HCT116 (cell line): ENCODE measurements at regions not wholly inside any gene's neighbourhood (a gene's known extent, or its start where the extent isn't known, plus 50 kb on each side); places are given as distances from the start of the nearest gene placed in this dataset.

Experiments used
- ATAC-seq: fragments of 200-7000 bp; cut with Tn5 transposase; 2 replicates; pipeline ENCODE4 v1.9.1; 2020; ENCODE audit warnings: mild to moderate bottlenecking, moderate library complexity
- BruUV-seq: library from RNA; stranded (reverse); fragments of 400-500 nt; replicated peaks from 2 replicates; lab custom pipeline; 2021; lab: Mats Ljungman, UMichigan
- CTCF ChIA-PET: fragments of 300-600 bp; sonication (Branson Sonifier 250); formaldehyde crosslinking; loops from one replicate; lab custom pipeline; 2021; ENCODE audit warnings: antibody characterized with exemption; lab: Charles Lee
- POLR2A ChIA-PET: fragments of 300-600, 350-600 bp; sonication (Branson Sonifier 250); formaldehyde crosslinking; loops from one replicate; lab custom pipeline; 2021; ENCODE audit warnings: antibody characterized with exemption; lab: Charles Lee
- RAD21 ChIA-PET, 2 experiments: fragments of 300-600 bp; sonication (Branson Sonifier 250); formaldehyde crosslinking; loops; one replicate each; lab custom pipeline; 2023; ENCODE audit warnings: low total read pairs in 2 of 2; ENCODE audit not compliant: uncharacterized antibody in 2 of 2, unreplicated experiment in 2 of 2, low non-redundant PET in 1 of 2; lab: Charles Lee
- DNase-seq: peaks from one replicate; pipeline ENCODE4 v3.0.0-alpha.2; 2010; ENCODE audit warnings: low read depth, low spot score
- H2AFZ ChIP-seq: fragments of 200-600 bp; shearing (Covaris generic), sonication (generic); 2 replicates; pipeline ENCODE4 v1.6.1; 2017; ENCODE audit warnings: low read depth, mixed run types, mixed read lengths, antibody characterized with exemption, low read length; ENCODE audit not compliant: poor library complexity, severe bottlenecking
- H3K27ac ChIP-seq: 2 replicates; pipeline ENCODE4 v1.5.1; 2012; ENCODE audit warnings: low read depth, low read length
- H3K27me3 ChIP-seq: fragments of 200-600 bp; sonication (generic); 2 replicates; pipeline ENCODE4 v1.6.1; 2016; ENCODE audit warnings: mixed run types, low read length, mixed read lengths; ENCODE audit not compliant: insufficient read depth
- H3K36me3 ChIP-seq, 2 experiments: fragments of 200-500 bp in 1 of 2; fragments of 200-600 bp in 1 of 2; sonication (Bioruptor generic) in 1 of 2; sonication (generic) in 1 of 2; 2 replicates each; pipeline versions ENCODE4 v1.5.1 to v1.6.1; 2014 to 2016; ENCODE audit warnings: low read length in 2 of 2, inconsistent platforms in 1 of 2, mixed read lengths in 1 of 2, mixed run types in 1 of 2; ENCODE audit not compliant: insufficient read depth in 2 of 2, control insufficient read depth in 1 of 2
- H3K4me1 ChIP-seq, 2 experiments: fragments of 200-600 bp in 1 of 2; sonication (generic) in 1 of 2; 2 replicates each; pipeline versions ENCODE4 v1.5.1 to v1.6.1; 2012 to 2017; ENCODE audit warnings: low read length in 2 of 2, inconsistent platforms in 1 of 2, mild to moderate bottlenecking in 1 of 2, mixed read lengths in 1 of 2, mixed run types in 1 of 2, moderate library complexity in 1 of 2; ENCODE audit not compliant: insufficient read depth in 2 of 2, control insufficient read depth in 1 of 2
- H3K4me2 ChIP-seq: fragments of 200-600 bp; sonication (generic); 2 replicates; pipeline ENCODE4 v1.6.1; 2017; ENCODE audit warnings: mixed run types, low read length, mixed read lengths
- H3K4me3 ChIP-seq, 2 experiments: fragments of 200-600 bp in 1 of 2; sonication (generic) in 1 of 2; replicated peaks in 1 of 2; 2 replicates each; pipeline ENCODE4 v1.5.1; 2011 to 2016; ENCODE audit warnings: low read length in 2 of 2, control low read depth in 1 of 2, low read depth in 1 of 2, mild to moderate bottlenecking in 1 of 2, mixed read lengths in 1 of 2, mixed run types in 1 of 2
- H3K79me2 ChIP-seq: fragments of 200-600 bp; sonication (generic); 2 replicates; pipeline ENCODE4 v1.6.1; 2017; ENCODE audit warnings: mild to moderate bottlenecking, mixed run types, low read length, moderate library complexity, mixed read lengths; ENCODE audit not compliant: insufficient read depth
- H3K9ac ChIP-seq: fragments of 200-600 bp; sonication (generic); 2 replicates; pipeline ENCODE4 v1.6.1; 2016; ENCODE audit warnings: low read length, mixed read lengths
- H3K9me2 ChIP-seq: fragments of 200-600 bp; sonication (generic), shearing (Covaris generic); 2 replicates; pipeline ENCODE4 v1.6.1; 2017; ENCODE audit warnings: mixed run types, mild to moderate bottlenecking, moderate library complexity; ENCODE audit not compliant: insufficient read depth
- H3K9me3 ChIP-seq, 2 experiments: fragments of 200-500 bp in 1 of 2; fragments of 200-600 bp in 1 of 2; sonication (Bioruptor generic) in 1 of 2; sonication (generic) in 1 of 2; 2 replicates each; pipeline ENCODE4 v1.6.1; 2014 to 2017; ENCODE audit warnings: low read length in 2 of 2, mixed read lengths in 2 of 2, inconsistent platforms in 1 of 2, low read depth in 1 of 2, mild to moderate bottlenecking in 1 of 2, mixed run types in 1 of 2, moderate library complexity in 1 of 2; ENCODE audit not compliant: control insufficient read depth in 1 of 2, insufficient read depth in 1 of 2
- H4K20me1 ChIP-seq: fragments of 200-600 bp; sonication (generic), shearing (Covaris generic); 2 replicates; pipeline ENCODE4 v1.6.1; 2017; ENCODE audit warnings: mixed run types, mild to moderate bottlenecking, moderate library complexity; ENCODE audit not compliant: insufficient read depth
- CBX3 ChIP-seq: IDR thresholded peaks from 2 replicates; pipeline ENCODE4 v1.6.1; 2012; ENCODE audit warnings: low read depth
- CEBPB ChIP-seq: IDR thresholded peaks from 2 replicates; pipeline ENCODE4 v1.6.1; 2012; ENCODE audit warnings: low read depth
- EGR1 ChIP-seq: IDR thresholded peaks from 2 replicates; pipeline ENCODE4 v1.6.1; 2012; ENCODE audit warnings: low read depth
- ELF1 ChIP-seq: IDR thresholded peaks from 2 replicates; pipeline ENCODE4 v1.6.1; 2012; ENCODE audit warnings: low read depth, borderline replicate concordance
- EZH2 ChIP-seq: fragments of 200-600 bp; sonication (generic); IDR thresholded peaks from 2 replicates; pipeline ENCODE4 v1.6.1; 2017; ENCODE audit warnings: antibody characterized with exemption, mixed run types
- EZH2phosphoT487 ChIP-seq: fragments of 200-600 bp; IDR thresholded peaks from 2 replicates; pipeline ENCODE4 v1.6.1; 2018; ENCODE audit warnings: antibody characterized with exemption, borderline replicate concordance
- FOSL1 ChIP-seq: IDR thresholded peaks from 2 replicates; pipeline ENCODE4 v1.6.1; 2012; ENCODE audit warnings: low read depth
- POLR2A ChIP-seq: IDR thresholded peaks from 2 replicates; pipeline ENCODE4 v1.7.0; 2011; ENCODE audit warnings: borderline replicate concordance; ENCODE audit not compliant: insufficient read depth, insufficient read length; ENCODE audit errors: extremely low read depth
- RAD21 ChIP-seq: IDR thresholded peaks from 2 replicates; pipeline ENCODE4 v1.6.1; 2012; ENCODE audit warnings: low read depth, mild to moderate bottlenecking
- SIN3A ChIP-seq: IDR thresholded peaks from 2 replicates; pipeline ENCODE4 v1.6.1; 2012; ENCODE audit warnings: low read depth
- SP1 ChIP-seq: IDR thresholded peaks from 2 replicates; pipeline ENCODE4 v1.6.1; 2012; ENCODE audit warnings: low read depth
- YY1 ChIP-seq: IDR thresholded peaks from 2 replicates; pipeline ENCODE4 v1.6.1; 2011; ENCODE audit warnings: low read length, low read depth, moderate library complexity, mild to moderate bottlenecking; ENCODE audit not compliant: insufficient replicate concordance; ENCODE audit errors: extremely low read depth
- ZFX ChIP-seq: fragments of 450-650 bp; IDR thresholded peaks from 2 replicates; pipeline ENCODE4 v1.6.1; 2017
- ZNF274 ChIP-seq: fragments of 200-500 bp; sonication (Bioruptor generic); IDR thresholded peaks from 2 replicates; pipeline ENCODE4 v1.6.1; 2014; ENCODE audit warnings: mild to moderate bottlenecking, low read depth, low read length, inconsistent platforms
- intact Hi-C: fragments of 100-400 bp; cut with micrococcal nuclease; formaldehyde crosslinking; loops from 2 replicates; pipeline ENCODE4 v1.10.0; 2022
- TF ChIP-seq, protein P1 (sequence below): IDR thresholded peaks from 2 replicates; pipeline ENCODE4 v1.6.1; 2012
- TF ChIP-seq, protein P2 (sequence below): IDR thresholded peaks from 2 replicates; pipeline ENCODE4 v1.6.1; 2012; ENCODE audit warnings: low read depth

DNA sequence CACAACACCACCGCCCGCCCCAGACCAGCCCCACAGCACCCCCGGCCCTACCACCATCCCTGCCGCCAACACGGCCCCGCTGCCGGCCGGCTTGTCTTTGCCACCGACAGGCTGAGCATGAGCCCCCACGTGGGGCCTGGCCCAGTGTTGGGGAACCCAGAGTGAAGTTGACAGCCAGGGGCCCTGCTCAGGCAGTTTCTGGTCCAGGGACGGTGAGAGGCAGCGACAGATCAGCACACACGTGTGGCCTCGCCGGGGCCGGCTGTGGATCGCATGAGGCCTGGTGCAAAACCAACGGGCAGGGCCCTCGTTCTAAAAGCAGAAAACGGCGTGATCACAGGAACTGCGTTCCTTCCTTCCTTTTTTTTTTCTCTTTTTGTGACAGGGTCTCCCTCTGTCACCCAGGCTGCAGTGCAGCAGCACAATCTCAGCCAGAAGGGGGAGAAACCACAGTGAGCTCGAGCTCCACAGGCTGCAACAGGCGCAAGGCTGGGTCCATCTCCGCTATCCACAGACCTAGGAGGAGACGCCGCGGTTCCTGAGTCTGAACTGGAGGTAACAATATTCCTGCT, 50.5 kb upstream of the FBRSL1 start:
- CTCF ChIA-PET: no interaction called here
- intact Hi-C loops: no loop called here
- H3K4me3 ChIP-seq: no peak overlapping the region
- BruUV-seq: no TSS peak
- DNase-seq (no peak), ATAC-seq (no peak)
- H3K79me2 ChIP-seq: no peaks in the 10 kb centered on the region
- no peak overlapping the region for H2AFZ ChIP-seq
- no peaks in the 10 kb centered on the region for H4K20me1 ChIP-seq
- TF ChIP-seq RAD21 (no peak), FOSL1 (no peak), SIN3A (no peak), POLR2A (no peak), CBX3 (no peak), YY1 (no peak), SP1 (no peak), EZH2phosphoT487 (no peak), CEBPB (no peak)
- H3K9ac ChIP-seq: no peak overlapping the region
- POLR2A ChIA-PET: no interaction called here
- H3K4me1 ChIP-seq: no peaks in the 10 kb centered on the region
- H3K4me2 ChIP-seq: no peak overlapping the region
- RAD21 ChIA-PET: no interaction called here
- no peaks in the 10 kb centered on the region for H3K36me3 ChIP-seq
- no peaks in the 10 kb centered on the region for H3K9me2 ChIP-seq
- H3K9me3 ChIP-seq: no peaks in the 10 kb centered on the region; a peak in 1 of 4 replicates
- H3K27me3 ChIP-seq: no peaks in the 10 kb centered on the region
- no peak overlapping the region for H3K27ac ChIP-seq

DNA sequence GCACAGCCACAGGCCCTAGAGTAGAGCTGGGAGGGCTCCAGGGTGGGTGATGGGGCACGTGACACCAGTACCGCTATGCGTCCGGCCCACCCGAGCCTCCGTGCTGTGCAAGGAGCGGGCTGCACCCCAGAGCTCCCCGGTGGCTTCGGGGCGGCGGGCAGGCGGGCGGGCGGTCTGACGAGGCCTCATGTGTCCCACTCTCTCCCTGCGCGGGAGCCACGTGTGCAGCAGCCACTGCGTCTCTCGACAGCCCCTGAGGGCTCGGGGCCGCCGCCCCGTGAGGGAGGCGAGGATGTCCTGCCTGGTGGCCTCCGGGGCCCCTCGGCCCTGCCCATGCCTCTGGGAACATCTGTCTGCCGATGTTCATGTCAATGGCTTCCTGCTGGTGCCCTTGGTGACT, 51.2 kb upstream of the FBRSL1 start:
- Histone ChIP-seq H3K9me2 (no peaks in the 10 kb centered on the region), H3K27me3 (no peaks in the 10 kb centered on the region), H2AFZ (no peak overlapping the region), H4K20me1 (no peaks in the 10 kb centered on the region), H3K4me3 (no peak overlapping the region), H3K9me3 (no peaks in the 10 kb centered on the region; a peak in 1 of 4 replicates), H3K79me2 (no peaks in the 10 kb centered on the region), H3K27ac (no peak overlapping the region), H3K4me1 (peaks cover 2 to 4% of the 10 kb centered on the region in 2 experiments; a peak in 1 of 4 replicates), H3K9ac (no peak overlapping the region), H3K4me2 (no peak overlapping the region), H3K36me3 (no peaks in the 10 kb centered on the region)
- ATAC-seq: no peak
- no peak for DNase-seq
- TF ChIP-seq, protein P1, sequence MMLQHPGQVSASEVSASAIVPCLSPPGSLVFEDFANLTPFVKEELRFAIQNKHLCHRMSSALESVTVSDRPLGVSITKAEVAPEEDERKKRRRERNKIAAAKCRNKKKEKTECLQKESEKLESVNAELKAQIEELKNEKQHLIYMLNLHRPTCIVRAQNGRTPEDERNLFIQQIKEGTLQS: no peak
- TF ChIP-seq, protein P2, sequence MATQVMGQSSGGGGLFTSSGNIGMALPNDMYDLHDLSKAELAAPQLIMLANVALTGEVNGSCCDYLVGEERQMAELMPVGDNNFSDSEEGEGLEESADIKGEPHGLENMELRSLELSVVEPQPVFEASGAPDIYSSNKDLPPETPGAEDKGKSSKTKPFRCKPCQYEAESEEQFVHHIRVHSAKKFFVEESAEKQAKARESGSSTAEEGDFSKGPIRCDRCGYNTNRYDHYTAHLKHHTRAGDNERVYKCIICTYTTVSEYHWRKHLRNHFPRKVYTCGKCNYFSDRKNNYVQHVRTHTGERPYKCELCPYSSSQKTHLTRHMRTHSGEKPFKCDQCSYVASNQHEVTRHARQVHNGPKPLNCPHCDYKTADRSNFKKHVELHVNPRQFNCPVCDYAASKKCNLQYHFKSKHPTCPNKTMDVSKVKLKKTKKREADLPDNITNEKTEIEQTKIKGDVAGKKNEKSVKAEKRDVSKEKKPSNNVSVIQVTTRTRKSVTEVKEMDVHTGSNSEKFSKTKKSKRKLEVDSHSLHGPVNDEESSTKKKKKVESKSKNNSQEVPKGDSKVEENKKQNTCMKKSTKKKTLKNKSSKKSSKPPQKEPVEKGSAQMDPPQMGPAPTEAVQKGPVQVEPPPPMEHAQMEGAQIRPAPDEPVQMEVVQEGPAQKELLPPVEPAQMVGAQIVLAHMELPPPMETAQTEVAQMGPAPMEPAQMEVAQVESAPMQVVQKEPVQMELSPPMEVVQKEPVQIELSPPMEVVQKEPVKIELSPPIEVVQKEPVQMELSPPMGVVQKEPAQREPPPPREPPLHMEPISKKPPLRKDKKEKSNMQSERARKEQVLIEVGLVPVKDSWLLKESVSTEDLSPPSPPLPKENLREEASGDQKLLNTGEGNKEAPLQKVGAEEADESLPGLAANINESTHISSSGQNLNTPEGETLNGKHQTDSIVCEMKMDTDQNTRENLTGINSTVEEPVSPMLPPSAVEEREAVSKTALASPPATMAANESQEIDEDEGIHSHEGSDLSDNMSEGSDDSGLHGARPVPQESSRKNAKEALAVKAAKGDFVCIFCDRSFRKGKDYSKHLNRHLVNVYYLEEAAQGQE: no peak
- TF ChIP-seq CBX3: no peak
- no peak for TF ChIP-seq EZH2
- no peak for TF ChIP-seq ZNF274
- no peak for TF ChIP-seq EGR1
- TF ChIP-seq ZFX: no peak
- TF ChIP-seq SIN3A: no peak
- TF ChIP-seq POLR2A: no peak
- no peak for TF ChIP-seq CEBPB
- TF ChIP-seq YY1: no peak
- no peak for TF ChIP-seq ELF1
- TF ChIP-seq EZH2phosphoT487: no peak
- TF ChIP-seq RAD21: no peak
- no peak for TF ChIP-seq FOSL1
- TF ChIP-seq SP1: no peak
- no TSS peak for BruUV-seq
- ChIA-PET RAD21 (no interaction called here), CTCF (no interaction called here), POLR2A (no interaction called here)
- intact Hi-C loops: no loop called here
